Stimulated activated naive CD8-positive, alpha-beta T cell treated with anti-CD3 and anti-CD28 coated beads, Interleukin-15, amount 100 ng/mL, for 72 hours (primary cell): ENCODE measurements at regions not wholly inside any gene's neighbourhood (a gene's known extent, or its start where the extent isn't known, plus 50 kb on each side); places are given as distances from the start of the nearest gene placed in this dataset.

Experiments
- ATAC-seq: fragments of 150-1000 bp; cut with Tn5 transposase; 2 replicates; pipeline ENCODE4 v1.10.0; 2021; ENCODE audit warnings: mild to moderate bottlenecking, moderate library complexity
- DNase-seq, 2 donors: peaks; one replicate each; pipeline ENCODE4 v3.0.0; 2021 to 2022
- H3K27ac Mint-ChIP-seq, 2 donors: one replicate each; pipeline ENCODE4 v1.8.0; 2022; ENCODE audit warnings: mild to moderate bottlenecking in 2 of 2, mixed read lengths in 2 of 2, moderate library complexity in 2 of 2
- H3K27me3 Mint-ChIP-seq: one replicate; pipeline ENCODE4 v1.8.0; 2022; ENCODE audit warnings: mixed read lengths
- H3K4me1 Mint-ChIP-seq: one replicate; pipeline ENCODE4 v1.8.0; 2022; ENCODE audit warnings: mild to moderate bottlenecking, mixed read lengths
- H3K4me3 Mint-ChIP-seq, 2 donors: one replicate each; pipeline ENCODE4 v1.8.0; 2022; ENCODE audit warnings: mild to moderate bottlenecking in 2 of 2, mixed read lengths in 2 of 2, moderate library complexity in 1 of 2
- H3K9me3 Mint-ChIP-seq, 2 donors: one replicate each; pipeline ENCODE4 v1.8.0; 2022; ENCODE audit warnings: mixed read lengths in 2 of 2

- H3K4me3 Mint-ChIP-seq: no peak overlapping the region
- no peaks in the 10 kb centered on the region for H3K4me1 Mint-ChIP-seq
- H3K9me3 Mint-ChIP-seq: peaks cover 10 to 14% of the 10 kb centered on the region in 2 donors
- no peaks in the 10 kb centered on the region for H3K27me3 Mint-ChIP-seq
- DNase-seq: no peak
- ATAC-seq: no peak
- no peak overlapping the region for H3K27ac Mint-ChIP-seq
Measured at GRCh38 chr5:167546270-167546669, 745.2 kb upstream of the WWC1 start.

GRCh38 chr5:167552356-167552755, 739.1 kb upstream of the WWC1 start:
- Mint-ChIP-seq H3K9me3 (peaks cover 8 to 18% of the 10 kb centered on the region in 2 donors), H3K27me3 (no peaks in the 10 kb centered on the region), H3K4me3 (no peak overlapping the region), H3K4me1 (no peaks in the 10 kb centered on the region), H3K27ac (no peak overlapping the region)
- DNase-seq: no peak
- no peak for ATAC-seq

- H3K9me3 Mint-ChIP-seq: peaks cover 8 to 18% of the 10 kb centered on the region in 2 donors
- ATAC-seq (no peak), DNase-seq (no peak)
- H3K27me3 Mint-ChIP-seq: no peaks in the 10 kb centered on the region
- no peak overlapping the region for H3K4me3 Mint-ChIP-seq
- no peak overlapping the region for H3K27ac Mint-ChIP-seq
- no peaks in the 10 kb centered on the region for H3K4me1 Mint-ChIP-seq
Measured at GRCh38 chr5:167553511-167553910, 737.9 kb upstream of the WWC1 start.

GRCh38 chr5:167554564-167555290, 736.7 kb upstream of the WWC1 start:
- H3K4me3 Mint-ChIP-seq: no peak overlapping the region
- peaks cover 5 to 11% of the 10 kb centered on the region in 2 donors for H3K9me3 Mint-ChIP-seq
- no peaks in the 10 kb centered on the region for H3K4me1 Mint-ChIP-seq
- H3K27me3 Mint-ChIP-seq: no peaks in the 10 kb centered on the region
- ATAC-seq (no peak), DNase-seq (no peak)
- no peak overlapping the region for H3K27ac Mint-ChIP-seq

- Mint-ChIP-seq H3K4me3 (no peak overlapping the region), H3K27ac (no peak overlapping the region), H3K27me3 (no peaks in the 10 kb centered on the region), H3K4me1 (no peaks in the 10 kb centered on the region), H3K9me3 (peaks cover 5 to 11% of the 10 kb centered on the region in 2 donors)
- ATAC-seq (no peak), DNase-seq (no peak)
Measured at GRCh38 chr5:167555565-167556166, 735.8 kb upstream of the WWC1 start.

- Mint-ChIP-seq H3K27ac (no peak overlapping the region), H3K4me3 (no peak overlapping the region), H3K27me3 (no peaks in the 10 kb centered on the region), H3K4me1 (no peaks in the 10 kb centered on the region), H3K9me3 (peaks cover 5 to 11% of the 10 kb centered on the region in 2 donors)
- no peak for DNase-seq
- ATAC-seq: no peak
Measured at GRCh38 chr5:167557359-167557758, 734.1 kb upstream of the WWC1 start.

- Mint-ChIP-seq H3K4me3 (no peak overlapping the region), H3K4me1 (no peaks in the 10 kb centered on the region), H3K27me3 (no peaks in the 10 kb centered on the region), H3K9me3 (peaks cover 0 to 4% of the 10 kb centered on the region in 2 donors), H3K27ac (no peak overlapping the region)
- DNase-seq (no peak), ATAC-seq (no peak)
Measured at GRCh38 chr5:167561796-167562195, 729.6 kb upstream of the WWC1 start.

GRCh38 chr5:167564275-167564674, 727.2 kb upstream of the WWC1 start:
- Mint-ChIP-seq H3K27ac (no peak overlapping the region), H3K9me3 (peaks cover 0 to 4% of the 10 kb centered on the region in 2 donors), H3K4me1 (no peaks in the 10 kb centered on the region), H3K4me3 (no peak overlapping the region), H3K27me3 (no peaks in the 10 kb centered on the region)
- DNase-seq (no peak), ATAC-seq (no peak)

- Mint-ChIP-seq H3K4me1 (no peaks in the 10 kb centered on the region), H3K9me3 (peaks cover 0 to 8% of the 10 kb centered on the region in 2 donors), H3K4me3 (no peak overlapping the region), H3K27me3 (no peaks in the 10 kb centered on the region), H3K27ac (no peak overlapping the region)
- ATAC-seq (no peak), DNase-seq (no peak)
Measured at GRCh38 chr5:167565189-167565954, 726.1 kb upstream of the WWC1 start.

GRCh38 chr5:167570431-167570830, 721.0 kb upstream of the WWC1 start:
- H3K9me3 Mint-ChIP-seq: peaks cover 0 to 14% of the 10 kb centered on the region in 2 donors
- DNase-seq: no peak
- H3K27me3 Mint-ChIP-seq: peaks cover 25% of the 10 kb centered on the region
- no peak for ATAC-seq
- H3K27ac Mint-ChIP-seq: no peak overlapping the region
- no peak overlapping the region for H3K4me3 Mint-ChIP-seq
- peaks cover 7% of the 10 kb centered on the region for H3K4me1 Mint-ChIP-seq

- no peak overlapping the region for H3K4me3 Mint-ChIP-seq
- ATAC-seq: no peak
Measured at GRCh38 chr5:167571824-167572223, 719.6 kb upstream of the WWC1 start.

GRCh38 chr5:167573370-167574127, 717.9 kb upstream of the WWC1 start:
- H3K27ac Mint-ChIP-seq: peak overlapping the region in 1 of 2 donors; percentile 40

More at GRCh38 chr5:167571824-167572223, 719.6 kb upstream of the WWC1 start:
- Mint-ChIP-seq H3K27ac (no peak overlapping the region), H3K9me3 (peaks cover 0 to 14% of the 10 kb centered on the region in 2 donors), H3K27me3 (peaks cover 33% of the 10 kb centered on the region), H3K4me1 (peaks cover 7% of the 10 kb centered on the region)
- no peak for DNase-seq

GRCh38 chr5:167574464-167574863, 717.0 kb upstream of the WWC1 start:
- Mint-ChIP-seq H3K9me3 (peaks cover 0 to 14% of the 10 kb centered on the region in 2 donors), H3K4me3 (no peak overlapping the region)

More at GRCh38 chr5:167573370-167574127, 717.9 kb upstream of the WWC1 start:
- no peak for ATAC-seq
- no peak for DNase-seq
- Mint-ChIP-seq H3K4me1 (peaks cover 7% of the 10 kb centered on the region), H3K4me3 (peak overlapping the region; percentile 7 to 27), H3K27me3 (peaks cover 46% of the 10 kb centered on the region), H3K9me3 (peaks cover 0 to 14% of the 10 kb centered on the region in 2 donors)

GRCh38 chr5:167575330-167575729, 716.1 kb upstream of the WWC1 start:
- H3K4me3 Mint-ChIP-seq: no peak overlapping the region
- H3K27ac Mint-ChIP-seq: no peak overlapping the region
- H3K9me3 Mint-ChIP-seq: peaks cover 0 to 10% of the 10 kb centered on the region in 2 donors
- H3K4me1 Mint-ChIP-seq: peaks cover 7% of the 10 kb centered on the region
- H3K27me3 Mint-ChIP-seq: peaks cover 46% of the 10 kb centered on the region
- DNase-seq: no peak
- ATAC-seq: no peak

More at GRCh38 chr5:167574464-167574863, 717.0 kb upstream of the WWC1 start:
- peaks cover 7% of the 10 kb centered on the region for H3K4me1 Mint-ChIP-seq
- peaks cover 46% of the 10 kb centered on the region for H3K27me3 Mint-ChIP-seq
- ATAC-seq (no peak), DNase-seq (no peak)
- no peak overlapping the region for H3K27ac Mint-ChIP-seq

- ATAC-seq (no peak), DNase-seq (no peak)
- Mint-ChIP-seq H3K4me3 (no peak overlapping the region), H3K4me1 (peaks cover 7% of the 10 kb centered on the region), H3K9me3 (peaks cover 0 to 5% of the 10 kb centered on the region in 2 donors), H3K27me3 (peaks cover 46% of the 10 kb centered on the region), H3K27ac (no peak overlapping the region)
Measured at GRCh38 chr5:167576126-167576525, 715.3 kb upstream of the WWC1 start.
